ENCODE measurements at regions not wholly inside any gene's neighbourhood (a gene's known extent, or its start where the extent isn't known, plus 50 kb on each side); places are given as distances from the start of the nearest gene placed in this dataset.

DNA sequence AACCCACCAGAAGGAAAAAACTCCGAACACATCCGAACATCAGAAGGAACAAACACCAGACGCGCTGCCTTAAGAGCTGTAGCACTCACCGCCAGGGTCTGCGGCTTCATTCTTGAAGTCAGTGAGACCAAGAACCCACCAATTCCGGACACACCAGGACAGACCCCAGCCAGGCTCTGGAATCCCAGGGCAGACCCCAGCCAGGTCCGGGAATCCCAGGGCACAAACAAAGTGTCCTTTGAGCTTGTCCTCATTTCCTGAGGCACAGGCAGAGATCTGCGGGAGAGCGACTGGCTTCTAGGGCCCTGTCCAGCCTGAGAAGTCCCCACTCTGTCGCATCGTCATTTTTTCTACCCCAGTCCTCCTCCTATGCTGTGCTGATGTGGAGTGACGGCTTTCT is 461.1 kb downstream of the ACTL7B start:
- TF ChIP-seq, protein P1, sequence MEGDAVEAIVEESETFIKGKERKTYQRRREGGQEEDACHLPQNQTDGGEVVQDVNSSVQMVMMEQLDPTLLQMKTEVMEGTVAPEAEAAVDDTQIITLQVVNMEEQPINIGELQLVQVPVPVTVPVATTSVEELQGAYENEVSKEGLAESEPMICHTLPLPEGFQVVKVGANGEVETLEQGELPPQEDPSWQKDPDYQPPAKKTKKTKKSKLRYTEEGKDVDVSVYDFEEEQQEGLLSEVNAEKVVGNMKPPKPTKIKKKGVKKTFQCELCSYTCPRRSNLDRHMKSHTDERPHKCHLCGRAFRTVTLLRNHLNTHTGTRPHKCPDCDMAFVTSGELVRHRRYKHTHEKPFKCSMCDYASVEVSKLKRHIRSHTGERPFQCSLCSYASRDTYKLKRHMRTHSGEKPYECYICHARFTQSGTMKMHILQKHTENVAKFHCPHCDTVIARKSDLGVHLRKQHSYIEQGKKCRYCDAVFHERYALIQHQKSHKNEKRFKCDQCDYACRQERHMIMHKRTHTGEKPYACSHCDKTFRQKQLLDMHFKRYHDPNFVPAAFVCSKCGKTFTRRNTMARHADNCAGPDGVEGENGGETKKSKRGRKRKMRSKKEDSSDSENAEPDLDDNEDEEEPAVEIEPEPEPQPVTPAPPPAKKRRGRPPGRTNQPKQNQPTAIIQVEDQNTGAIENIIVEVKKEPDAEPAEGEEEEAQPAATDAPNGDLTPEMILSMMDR (conservative IDR thresholded peaks at IDR 0.05; ENCODE audit: low read depth, low read length), result no peak
- no peak for TF ChIP-seq EZH2 (IDR thresholded peaks at IDR 0.05; ENCODE audit: low read length, unreplicated experiment)
